22Rv1 (cell line): ENCODE measurements at regions not wholly inside any gene's neighbourhood (a gene's known extent, or its start where the extent isn't known, plus 50 kb on each side); places are given as distances from the start of the nearest gene placed in this dataset.

Experiments
- H3K27ac ChIP-seq: fragments of 450-650 bp; 2 replicates; pipeline ENCODE4 v1.5.1; 2017
- ZFX ChIP-seq: fragments of 450-650 bp; IDR thresholded peaks from 2 replicates; pipeline ENCODE4 v1.6.1; 2017; ENCODE audit warnings: antibody characterized with exemption, borderline replicate concordance
- TF ChIP-seq, protein P1 (sequence below): fragments of 450-650 bp; IDR thresholded peaks from 2 replicates; pipeline ENCODE4 v1.5.1; 2017; ENCODE audit warnings: mild to moderate bottlenecking

DNA sequence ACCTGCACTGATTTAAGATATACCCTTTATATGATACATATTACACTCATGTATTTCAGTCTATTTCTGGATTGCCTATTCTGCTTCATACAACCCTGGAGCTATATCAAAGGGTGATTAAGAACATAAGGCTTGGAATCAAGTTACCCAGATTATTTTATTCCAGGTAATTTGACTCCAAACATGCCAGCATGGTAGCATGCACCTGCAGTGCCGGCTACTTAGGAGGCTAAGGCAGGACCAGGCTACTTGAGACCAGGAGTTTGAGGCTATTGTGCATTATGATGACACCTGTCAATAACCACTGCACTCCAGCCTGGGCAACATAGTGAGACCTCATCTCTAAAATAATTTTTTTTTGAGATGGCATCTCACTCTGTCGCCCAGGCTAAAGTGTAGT lies 50.4 kb upstream of the NEO1 start:
- no peak for TF ChIP-seq ZFX
- TF ChIP-seq, protein P1, sequence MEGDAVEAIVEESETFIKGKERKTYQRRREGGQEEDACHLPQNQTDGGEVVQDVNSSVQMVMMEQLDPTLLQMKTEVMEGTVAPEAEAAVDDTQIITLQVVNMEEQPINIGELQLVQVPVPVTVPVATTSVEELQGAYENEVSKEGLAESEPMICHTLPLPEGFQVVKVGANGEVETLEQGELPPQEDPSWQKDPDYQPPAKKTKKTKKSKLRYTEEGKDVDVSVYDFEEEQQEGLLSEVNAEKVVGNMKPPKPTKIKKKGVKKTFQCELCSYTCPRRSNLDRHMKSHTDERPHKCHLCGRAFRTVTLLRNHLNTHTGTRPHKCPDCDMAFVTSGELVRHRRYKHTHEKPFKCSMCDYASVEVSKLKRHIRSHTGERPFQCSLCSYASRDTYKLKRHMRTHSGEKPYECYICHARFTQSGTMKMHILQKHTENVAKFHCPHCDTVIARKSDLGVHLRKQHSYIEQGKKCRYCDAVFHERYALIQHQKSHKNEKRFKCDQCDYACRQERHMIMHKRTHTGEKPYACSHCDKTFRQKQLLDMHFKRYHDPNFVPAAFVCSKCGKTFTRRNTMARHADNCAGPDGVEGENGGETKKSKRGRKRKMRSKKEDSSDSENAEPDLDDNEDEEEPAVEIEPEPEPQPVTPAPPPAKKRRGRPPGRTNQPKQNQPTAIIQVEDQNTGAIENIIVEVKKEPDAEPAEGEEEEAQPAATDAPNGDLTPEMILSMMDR: no peak

DNA sequence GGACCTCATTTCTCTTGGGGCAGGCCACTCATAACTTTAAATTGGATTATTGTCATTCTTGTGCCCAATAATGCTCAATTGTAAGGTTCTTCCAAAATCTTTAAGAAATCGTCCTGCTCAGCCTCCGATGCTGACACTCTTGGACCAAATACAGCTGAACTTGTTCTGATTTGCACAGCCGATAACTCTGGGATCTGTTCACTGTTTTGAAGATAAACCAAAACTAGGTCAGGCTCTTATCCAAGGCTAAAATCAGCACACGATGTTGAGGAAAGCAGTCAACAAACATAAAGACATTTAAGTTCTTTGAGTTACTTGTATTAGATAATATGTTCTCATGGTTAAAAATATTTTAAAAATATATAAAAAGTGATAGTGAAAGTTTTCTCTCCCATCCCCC lies 52.0 kb upstream of the NEO1 start:
- no peak for TF ChIP-seq ZFX
- TF ChIP-seq, protein P1: no peak
- no peak overlapping the region for H3K27ac ChIP-seq

More for the DNA sequence above, 50.4 kb upstream of the NEO1 start:
- H3K27ac ChIP-seq: no peak overlapping the region

DNA sequence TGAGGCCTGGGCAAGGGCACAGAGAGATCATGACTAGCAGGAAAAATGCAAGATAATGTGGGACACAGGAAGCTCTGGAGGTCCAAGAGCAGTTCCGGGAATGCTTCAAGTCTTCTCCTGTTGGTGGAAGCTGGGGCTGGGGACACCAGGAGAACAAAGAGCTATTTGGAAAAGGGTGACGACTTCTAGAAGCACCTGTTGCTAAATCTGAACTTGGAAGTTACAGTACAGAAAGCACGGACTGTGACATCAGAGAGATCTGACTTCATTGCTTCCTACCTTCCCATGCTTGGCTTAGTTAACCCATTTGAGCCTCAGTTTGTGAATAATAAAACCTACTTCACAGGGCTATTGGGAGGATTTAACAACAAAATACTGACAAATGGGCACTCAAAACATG lies 52.7 kb upstream of the NEO1 start:
- TF ChIP-seq, protein P1: no peak
- TF ChIP-seq ZFX: no peak
- H3K27ac ChIP-seq: no peak overlapping the region

DNA sequence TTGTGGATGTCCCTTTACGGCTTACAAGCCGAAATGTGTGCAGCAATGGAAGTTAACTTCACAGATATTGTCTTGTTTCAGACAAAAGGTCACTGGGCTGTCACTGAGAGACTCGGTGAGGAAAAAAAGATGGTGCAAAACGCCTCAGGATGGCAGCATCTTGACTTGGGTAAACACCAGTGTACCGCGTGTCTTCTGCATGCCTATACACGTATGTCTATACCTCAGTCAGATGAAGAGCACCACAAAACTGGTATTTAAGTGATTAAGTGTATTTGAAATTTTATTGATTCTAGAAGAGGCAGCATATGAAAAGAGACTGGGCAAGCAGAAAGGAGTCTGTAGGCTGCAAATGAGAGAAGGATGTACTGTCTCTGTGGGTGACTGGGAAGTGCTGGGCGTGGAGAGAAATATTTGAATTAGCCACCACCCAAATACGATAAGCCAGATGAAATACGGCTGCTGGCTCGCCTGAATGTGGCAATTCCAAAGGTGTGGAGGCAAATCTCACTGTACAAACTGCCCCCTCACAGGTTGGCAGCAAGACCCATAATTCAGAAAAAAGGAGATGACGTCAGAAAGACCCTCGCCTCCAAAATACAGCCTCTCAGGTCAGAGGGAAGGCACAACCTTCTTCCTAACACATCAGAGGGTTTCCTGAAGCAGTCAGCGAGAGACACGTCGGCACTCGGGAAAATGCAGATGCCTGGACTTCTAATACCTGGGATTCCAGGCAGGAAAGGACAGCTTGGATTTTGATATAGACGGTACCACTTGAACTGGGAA lies 53.4 kb upstream of the NEO1 start:
- H3K27ac ChIP-seq: no peak overlapping the region
- no peak for TF ChIP-seq ZFX
- TF ChIP-seq, protein P1: no peak

DNA sequence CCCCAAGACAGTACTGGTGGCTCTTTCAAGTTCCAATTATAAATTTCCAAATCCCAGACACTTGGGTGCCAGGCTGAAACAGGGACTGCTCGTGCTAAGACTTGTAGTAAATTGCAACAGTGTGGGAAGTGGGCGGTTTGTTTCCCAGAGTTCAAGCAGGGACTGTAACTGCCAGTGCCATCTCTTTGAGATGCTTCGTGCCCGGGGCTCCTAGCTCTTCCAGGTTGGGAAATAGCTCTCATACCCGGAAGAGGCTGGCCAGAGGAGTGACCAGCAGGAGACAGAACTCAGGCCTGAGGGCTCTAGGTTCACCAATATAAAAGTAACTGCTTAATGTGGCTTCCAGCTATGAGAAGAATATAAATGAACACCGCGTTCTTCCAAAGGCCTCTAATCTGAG lies 54.0 kb upstream of the NEO1 start:
- H3K27ac ChIP-seq: no peak overlapping the region
- no peak for TF ChIP-seq ZFX
- TF ChIP-seq, protein P1: no peak

DNA sequence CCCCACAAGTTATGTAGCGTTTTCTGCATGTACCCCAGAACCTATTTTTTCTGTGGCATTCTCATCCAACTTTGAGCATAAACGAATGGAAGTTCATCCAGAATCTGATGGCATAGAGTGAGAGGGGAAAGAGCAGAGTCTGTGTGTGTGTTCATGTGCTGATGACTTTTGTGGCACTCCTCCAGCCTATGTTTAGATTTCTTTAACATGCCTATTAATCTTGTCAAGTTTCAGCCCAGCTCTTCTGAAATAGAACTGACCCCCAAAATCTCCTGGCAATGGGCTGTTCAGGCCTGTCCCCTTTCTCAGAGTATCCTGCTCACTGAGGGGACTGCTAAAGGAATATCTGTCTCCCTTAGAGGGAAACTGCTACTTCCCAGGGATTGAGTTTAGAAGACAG lies 56.4 kb upstream of the NEO1 start:
- no peak overlapping the region for H3K27ac ChIP-seq
- TF ChIP-seq, protein P1: no peak
- no peak for TF ChIP-seq ZFX

DNA sequence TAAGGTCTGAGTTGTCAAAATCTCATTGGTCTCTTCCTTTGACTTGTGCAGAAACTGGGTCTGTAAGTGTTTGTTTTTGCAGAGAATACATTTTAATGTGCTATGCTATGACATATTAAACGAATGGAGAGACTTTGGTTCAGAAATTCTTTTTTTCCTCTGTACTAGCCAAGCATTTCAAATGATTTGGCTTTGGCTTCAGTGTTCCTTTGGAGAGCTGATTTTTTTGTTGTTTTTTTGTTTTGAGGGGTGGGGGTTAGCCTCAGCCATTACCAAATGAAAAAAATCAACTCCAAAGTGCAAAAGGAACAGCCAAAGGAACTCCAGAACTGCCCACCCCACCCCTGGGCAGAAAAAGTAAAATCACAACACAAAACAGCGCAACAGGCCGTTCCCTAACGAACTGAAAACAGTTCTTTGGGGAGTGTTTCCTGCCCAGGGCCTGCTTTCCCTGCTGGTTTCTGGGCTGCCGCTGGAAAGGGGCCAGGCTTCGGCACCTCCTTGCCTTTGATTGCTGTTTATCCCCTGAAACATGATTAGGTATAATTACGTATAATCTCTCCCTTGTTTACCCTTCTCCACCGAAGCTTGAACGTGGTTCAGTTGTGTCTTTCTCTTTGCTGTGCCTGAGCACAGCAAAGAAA lies 57.6 kb upstream of the NEO1 start:
- TF ChIP-seq, protein P1: no peak
- no peak for TF ChIP-seq ZFX
- H3K27ac ChIP-seq: no peak overlapping the region
